WI38 (cell line): ENCODE measurements at regions not wholly inside any gene's neighbourhood (a gene's known extent, or its start where the extent isn't known, plus 50 kb on each side); places are given as distances from the start of the nearest gene placed in this dataset.

ENCODE experiments used
- H3K4me3 ChIP-seq: 2 replicates; pipeline ENCODE4 v1.5.1; 2011; ENCODE audit warnings: low read depth, mild to moderate bottlenecking, control low read depth, low read length
- TF ChIP-seq, protein P1 (sequence below): IDR thresholded peaks from 2 replicates; pipeline ENCODE4 v1.5.1; 2012; ENCODE audit warnings: low read depth, mild to moderate bottlenecking, control low read depth, low read length

GRCh38 chr11:11149671-11150459, 203.2 kb downstream of the CSNK2A3 start:
- H3K4me3 ChIP-seq, result no peak overlapping the region
- TF ChIP-seq, protein P1, sequence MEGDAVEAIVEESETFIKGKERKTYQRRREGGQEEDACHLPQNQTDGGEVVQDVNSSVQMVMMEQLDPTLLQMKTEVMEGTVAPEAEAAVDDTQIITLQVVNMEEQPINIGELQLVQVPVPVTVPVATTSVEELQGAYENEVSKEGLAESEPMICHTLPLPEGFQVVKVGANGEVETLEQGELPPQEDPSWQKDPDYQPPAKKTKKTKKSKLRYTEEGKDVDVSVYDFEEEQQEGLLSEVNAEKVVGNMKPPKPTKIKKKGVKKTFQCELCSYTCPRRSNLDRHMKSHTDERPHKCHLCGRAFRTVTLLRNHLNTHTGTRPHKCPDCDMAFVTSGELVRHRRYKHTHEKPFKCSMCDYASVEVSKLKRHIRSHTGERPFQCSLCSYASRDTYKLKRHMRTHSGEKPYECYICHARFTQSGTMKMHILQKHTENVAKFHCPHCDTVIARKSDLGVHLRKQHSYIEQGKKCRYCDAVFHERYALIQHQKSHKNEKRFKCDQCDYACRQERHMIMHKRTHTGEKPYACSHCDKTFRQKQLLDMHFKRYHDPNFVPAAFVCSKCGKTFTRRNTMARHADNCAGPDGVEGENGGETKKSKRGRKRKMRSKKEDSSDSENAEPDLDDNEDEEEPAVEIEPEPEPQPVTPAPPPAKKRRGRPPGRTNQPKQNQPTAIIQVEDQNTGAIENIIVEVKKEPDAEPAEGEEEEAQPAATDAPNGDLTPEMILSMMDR, result no peak

DNA sequence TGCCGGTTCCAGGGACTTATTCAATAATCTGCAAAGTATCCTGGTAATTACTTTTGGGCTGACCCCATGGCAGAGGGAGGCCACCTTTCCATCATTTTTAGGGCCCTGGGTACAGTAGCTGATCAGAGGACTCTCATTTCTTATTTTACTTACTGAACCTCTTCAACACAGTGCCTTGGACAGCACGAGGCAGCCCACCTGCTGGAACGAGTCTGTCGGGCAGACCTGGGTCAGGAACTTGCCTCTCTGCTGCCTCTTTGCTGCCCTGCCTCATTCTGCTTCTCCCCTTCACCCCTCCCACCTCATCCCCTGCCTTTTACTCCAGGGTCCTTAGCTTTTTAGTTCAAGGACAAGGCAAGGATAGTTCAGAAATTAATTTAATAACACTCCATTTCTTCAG, 204.5 kb downstream of the CSNK2A3 start:
- no peak overlapping the region for H3K4me3 ChIP-seq
- TF ChIP-seq, protein P1, result no peak

- H3K4me3 ChIP-seq, result no peak overlapping the region
- TF ChIP-seq, protein P1, result no peak
Observed at GRCh38 chr11:11148104-11148509, 204.9 kb downstream of the CSNK2A3 start.

GRCh38 chr11:11146830-11147229, 206.2 kb downstream of the CSNK2A3 start:
- no peak overlapping the region for H3K4me3 ChIP-seq
- TF ChIP-seq, protein P1, result no peak

DNA sequence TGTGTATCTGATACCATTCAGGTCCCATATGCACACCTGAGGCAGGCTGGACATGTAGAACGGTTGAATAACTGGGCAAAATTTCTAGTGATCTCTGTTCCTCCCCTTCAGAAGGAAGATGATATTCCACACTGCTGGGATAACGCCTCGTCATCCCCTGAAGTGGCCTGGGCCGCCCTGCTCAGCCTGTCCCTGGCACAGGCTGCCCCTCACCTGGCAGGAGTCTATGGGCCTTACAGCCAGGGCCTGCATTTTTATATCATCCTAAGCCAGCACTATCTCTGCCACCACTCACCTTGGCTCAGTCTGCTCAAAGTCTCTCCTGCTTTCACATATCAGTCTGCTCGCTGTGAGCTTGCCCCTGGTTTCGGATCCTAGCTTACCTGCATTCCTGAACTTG, 209.2 kb downstream of the CSNK2A3 start:
- TF ChIP-seq, protein P1, result no peak
- H3K4me3 ChIP-seq, result no peak overlapping the region

DNA sequence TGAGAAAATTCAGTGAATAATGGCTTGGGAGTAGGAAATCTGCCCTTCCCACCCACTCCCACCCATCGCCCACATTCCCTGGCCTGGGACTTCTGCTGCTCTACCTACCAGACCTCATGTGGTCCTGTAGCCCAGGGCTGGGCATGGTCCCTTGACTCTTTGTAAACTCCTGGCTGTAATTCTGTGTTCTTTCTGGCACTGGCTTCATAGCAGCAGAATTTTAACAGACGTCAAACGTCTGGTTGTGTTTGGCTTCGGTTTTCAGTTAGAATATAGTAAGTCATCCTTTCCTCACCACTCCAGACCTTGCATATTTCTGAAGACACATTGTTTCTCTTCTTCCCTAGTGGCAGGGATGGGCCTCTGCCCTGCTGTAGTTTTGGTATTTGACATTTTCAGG, 210.6 kb downstream of the CSNK2A3 start:
- no peak overlapping the region for H3K4me3 ChIP-seq
- TF ChIP-seq, protein P1, result no peak

GRCh38 chr11:11141065-11141464, 212.0 kb downstream of the CSNK2A3 start:
- H3K4me3 ChIP-seq, result no peak overlapping the region
- TF ChIP-seq, protein P1, result no peak
